Motor neuron (in vitro differentiated cells): ENCODE measurements at regions not wholly inside any gene's neighbourhood (a gene's known extent, or its start where the extent isn't known, plus 50 kb on each side); places are given as distances from the start of the nearest gene placed in this dataset.

ENCODE experiments used
- ATAC-seq, 8 experiments: fragments of 200-7000 bp; cut with Tn5 transposase; replicated peaks in 6 of 8; 2 replicates each; pipeline ENCODE4 v1.8.0; 2021; ENCODE audit warnings: mild to moderate bottlenecking in 8 of 8, moderate library complexity in 8 of 8
- H3K27ac ChIP-seq, 2 donors: fragments of 250-450 bp; sonication (Bioruptor Pico); 2 replicates each; pipeline ENCODE4 v1.9.0; 2021; ENCODE audit warnings: antibody characterized with exemption in 2 of 2, mild to moderate bottlenecking in 2 of 2, moderate library complexity in 1 of 2
- H3K4me1 ChIP-seq, 2 donors: fragments of 250-450 bp; sonication (Bioruptor Pico); replicated peaks in 1 of 2; 2 replicates each; pipeline ENCODE4 v1.6.1; 2021; ENCODE audit warnings: antibody characterized with exemption in 2 of 2, mild to moderate bottlenecking in 2 of 2, moderate library complexity in 1 of 2
- H3K4me3 ChIP-seq, 5 donors: fragments of 250-450 bp; sonication (Bioruptor Pico); 2 replicates each; pipeline ENCODE4 v1.9.0; 2021; ENCODE audit warnings: antibody characterized with exemption in 5 of 5, mild to moderate bottlenecking in 5 of 5, moderate library complexity in 4 of 5
- WGBS, 10 experiments: fragments of 450-650 bp; shearing (Covaris generic); methylation state at CpG; one replicate each; pipeline ENCODE4 v1.0.0; 2022; 5-methylcytosine and 5-hydroxymethylcytosine counted together
- in situ Hi-C, 9 experiments: fragments of 400-800 bp; cut with MboI; loops; one replicate each; pipeline ENCODE4 v1.15.0; 2021; ENCODE audit warnings: low sequenced_read_pairs in 9 of 9, low pct_unique_long_range_greater_than_20kb in 2 of 9; ENCODE audit not compliant: unreplicated experiment in 9 of 9

- 3 to 68% (median 50%) methylated on average over 2 to 10 of the region's 20 CpGs; no CpG with 5 or more reads in 1 of the 10 experiments for WGBS, 10 experiments
- Histone ChIP-seq H3K4me3 (no peak overlapping the region), H3K27ac (no peak overlapping the region), H3K4me1 (peaks cover 9 to 27% of the 10 kb centered on the region in 2 donors)
- ATAC-seq, result peak in 7 of 8 experiments; percentile 25 to 76 (median 56)
- in situ Hi-C loops, result no loop called here
Observed at GRCh38 chr20:58017231-58017969, 211.1 kb downstream of the ANKRD60 start.

GRCh38 chr20:58016779-58017178 lies 211.7 kb downstream of the ANKRD60 start:
- ATAC-seq, result no peak
- H3K27ac ChIP-seq, result no peak overlapping the region
- in situ Hi-C loops, result no loop called here
- no peak overlapping the region for H3K4me3 ChIP-seq
- H3K4me1 ChIP-seq, result peaks cover 9 to 33% of the 10 kb centered on the region in 2 donors
- 36 to 100% (median 100%) methylated on average over 1 to 2 of the region's 2 CpGs; no CpG with 5 or more reads in 3 of the 10 experiments for WGBS, 10 experiments

- ATAC-seq, result no peak
- WGBS, 10 experiments, result 20 to 100% (median 57%) methylated on average over 1 to 4 of the region's 5 CpGs; no CpG with 5 or more reads in 3 of the 10 experiments
- in situ Hi-C loops, result no loop called here
- Histone ChIP-seq H3K4me1 (peaks cover 9 to 21% of the 10 kb centered on the region in 2 donors), H3K27ac (no peak overlapping the region), H3K4me3 (no peak overlapping the region)
Observed at GRCh38 chr20:58014628-58015315, 213.7 kb downstream of the ANKRD60 start.

GRCh38 chr20:58012731-58013510 lies 215.5 kb downstream of the ANKRD60 start:
- Histone ChIP-seq H3K27ac (no peak overlapping the region), H3K4me1 (peaks cover 9 to 21% of the 10 kb centered on the region in 2 donors), H3K4me3 (no peak overlapping the region)
- peak in 4 of 8 experiments; percentile 32 to 79 (median 46) for ATAC-seq
- WGBS, 10 experiments, result 11 to 67% (median 33%) methylated on average over 1 to 14 of the region's 16 CpGs; no CpG with 5 or more reads in 2 of the 10 experiments
- in situ Hi-C loops, result no loop called here

GRCh38 chr20:58011947-58012610 lies 216.4 kb downstream of the ANKRD60 start:
- 60 to 100% (median 80%) methylated on average over 1 to 7 of the region's 11 CpGs; no CpG with 5 or more reads in 1 of the 10 experiments for WGBS, 10 experiments

GRCh38 chr20:58011106-58011946 lies 217.1 kb downstream of the ANKRD60 start:
- ATAC-seq, result no peak
- H3K27ac ChIP-seq, result no peak overlapping the region
- peaks cover 9 to 15% of the 10 kb centered on the region in 2 donors for H3K4me1 ChIP-seq
- in situ Hi-C loops, result no loop called here
- no peak overlapping the region for H3K4me3 ChIP-seq
- 74 to 100% (median 87%) methylated on average over 2 to 9 of the region's 14 CpGs; no CpG with 5 or more reads in 3 of the 10 experiments for WGBS, 10 experiments

More at GRCh38 chr20:58011947-58012610, 216.4 kb downstream of the ANKRD60 start:
- H3K4me1 ChIP-seq, result peaks cover 9 to 15% of the 10 kb centered on the region in 2 donors
- no peak for ATAC-seq
- in situ Hi-C loops, result no loop called here
- H3K27ac ChIP-seq, result no peak overlapping the region
- H3K4me3 ChIP-seq, result no peak overlapping the region

GRCh38 chr20:58010666-58011065 lies 217.8 kb downstream of the ANKRD60 start:
- no peak overlapping the region for H3K4me3 ChIP-seq
- in situ Hi-C loops, result no loop called here
- no peak overlapping the region for H3K27ac ChIP-seq
- peaks cover 9 to 15% of the 10 kb centered on the region in 2 donors for H3K4me1 ChIP-seq
- WGBS, 10 experiments, result 82 to 100% (median 89%) methylated on average over 1 to 12 of the region's 13 CpGs; no CpG with 5 or more reads in 6 of the 10 experiments
- no peak for ATAC-seq

GRCh38 chr20:58010186-58010585 lies 218.3 kb downstream of the ANKRD60 start:
- Histone ChIP-seq H3K4me1 (peaks cover 9 to 15% of the 10 kb centered on the region in 2 donors), H3K4me3 (no peak overlapping the region), H3K27ac (no peak overlapping the region)
- in situ Hi-C loops, result no loop called here
- 80 to 100% (median 88%) methylated on average over 1 to 4 of the region's 7 CpGs; no CpG with 5 or more reads in 2 of the 10 experiments for WGBS, 10 experiments
- no peak for ATAC-seq

GRCh38 chr20:58008866-58009265 lies 219.6 kb downstream of the ANKRD60 start:
- H3K27ac ChIP-seq, result no peak overlapping the region
- no peak for ATAC-seq
- H3K4me3 ChIP-seq, result no peak overlapping the region
- 16 to 93% (median 85%) methylated on average over 3 to 4 of the region's 4 CpGs; no CpG with 5 or more reads in 6 of the 10 experiments for WGBS, 10 experiments
- peaks cover 9 to 15% of the 10 kb centered on the region in 2 donors for H3K4me1 ChIP-seq
- in situ Hi-C loops, result no loop called here

GRCh38 chr20:58008413-58008812 lies 220.0 kb downstream of the ANKRD60 start:
- in situ Hi-C loops, result no loop called here
- Histone ChIP-seq H3K4me1 (peaks cover 9 to 15% of the 10 kb centered on the region in 2 donors), H3K4me3 (no peak overlapping the region), H3K27ac (no peak overlapping the region)
- WGBS, 10 experiments, result 63 to 100% (median 75%) methylated on average over 1 to 8 of the region's 13 CpGs; no CpG with 5 or more reads in 3 of the 10 experiments
- no peak for ATAC-seq

GRCh38 chr20:58007947-58008346 lies 220.5 kb downstream of the ANKRD60 start:
- in situ Hi-C loops, result no loop called here
- Histone ChIP-seq H3K4me1 (peaks cover 5 to 15% of the 10 kb centered on the region in 2 donors), H3K27ac (no peak overlapping the region), H3K4me3 (no peak overlapping the region)
- WGBS, 10 experiments, result 80 to 100% (median 100%) methylated on average over 1 to 2 of the region's 2 CpGs; no CpG with 5 or more reads in 4 of the 10 experiments
- no peak for ATAC-seq
